ENCODE measurements at regions not wholly inside any gene's neighbourhood (a gene's known extent, or its start where the extent isn't known, plus 50 kb on each side); places are given as distances from the start of the nearest gene placed in this dataset.

DNA sequence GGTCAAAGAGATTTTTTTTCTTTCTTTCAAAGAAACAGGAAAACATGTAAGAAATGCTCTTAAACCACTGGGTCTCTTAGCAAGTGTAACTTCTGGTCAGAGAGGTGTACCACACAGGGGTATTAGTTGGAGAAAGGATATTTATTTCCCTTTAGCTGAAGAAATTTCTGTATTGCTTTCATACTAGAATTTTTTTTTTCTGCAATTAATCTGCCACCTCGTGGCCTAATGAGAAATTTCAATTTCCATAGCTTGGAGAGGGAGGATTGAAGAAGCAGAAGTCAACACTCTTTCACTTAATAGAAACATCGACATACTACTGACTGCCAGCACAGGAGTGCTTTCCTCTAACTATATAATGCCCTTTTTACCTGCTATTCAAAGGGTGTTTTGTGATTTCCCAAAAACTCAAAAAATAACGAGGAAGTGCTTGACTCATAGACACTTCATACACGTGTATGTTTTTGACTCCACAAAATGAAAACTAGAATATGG lies 177.6 kb upstream of the NAMPT start (continued):
- TF ChIP-seq, protein P1, sequence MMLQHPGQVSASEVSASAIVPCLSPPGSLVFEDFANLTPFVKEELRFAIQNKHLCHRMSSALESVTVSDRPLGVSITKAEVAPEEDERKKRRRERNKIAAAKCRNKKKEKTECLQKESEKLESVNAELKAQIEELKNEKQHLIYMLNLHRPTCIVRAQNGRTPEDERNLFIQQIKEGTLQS (IDR thresholded peaks at IDR 0.05): no peak
- no peak for TF ChIP-seq POLR2A (IDR thresholded peaks at IDR 0.05; ENCODE audit: borderline replicate concordance, extremely low read depth, insufficient read depth, insufficient read length)
- TF ChIP-seq SIN3A (IDR thresholded peaks at IDR 0.05; ENCODE audit: low read depth): no peak

DNA sequence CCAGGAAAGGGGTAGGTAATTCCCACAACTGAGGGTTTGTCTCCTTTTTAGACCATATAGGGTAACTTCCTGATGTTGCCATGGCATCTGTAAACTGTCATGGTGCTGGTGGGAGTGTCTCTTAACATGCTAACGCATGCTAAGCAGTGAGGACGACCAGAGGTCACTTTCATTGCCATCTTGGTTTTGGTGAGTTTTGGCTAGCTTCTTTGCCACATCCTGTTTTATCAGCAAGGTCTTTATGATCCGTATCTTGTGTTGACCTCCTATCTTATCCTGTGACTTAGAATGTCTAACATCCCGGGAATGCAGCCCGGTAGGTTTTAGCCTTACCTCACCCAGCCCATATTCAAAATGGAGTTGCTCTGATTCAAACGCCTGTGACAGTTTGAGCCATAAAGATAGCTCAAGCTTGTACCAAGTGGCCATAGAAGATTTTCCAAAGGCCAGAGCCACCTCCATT lies 176.0 kb upstream of the NAMPT start:
- Histone ChIP-seq H3K9me2 (ENCODE audit: insufficient read depth) (no peaks in the 10 kb centered on the region), H4K20me1 (ENCODE audit: insufficient read depth) (no peaks in the 10 kb centered on the region), H3K4me3 (replicated peaks in 1 of 2; ENCODE audit: low read depth in 1 of 2, low read length in 2 of 2) (peak overlapping the region in 1 of 2 experiments; percentile 9; a peak in 1 of 4 replicates), H3K79me2 (ENCODE audit: insufficient read depth, low read length) (no peaks in the 10 kb centered on the region), H3K27me3 (ENCODE audit: insufficient read depth, low read length) (no peaks in the 10 kb centered on the region), H3K4me1 (ENCODE audit: control insufficient read depth in 1 of 2, insufficient read depth in 2 of 2, low read length in 2 of 2) (peaks cover 14 to 36% of the 10 kb centered on the region in 2 experiments; a peak in 3 of 4 replicates), H3K9me3 (ENCODE audit: control insufficient read depth in 1 of 2, insufficient read depth in 1 of 2, low read depth in 1 of 2, low read length in 2 of 2) (no peaks in the 10 kb centered on the region), H2AFZ (ENCODE audit: low read depth, low read length, poor library complexity, severe bottlenecking) (peak overlapping the region; percentile 82), H3K27ac (ENCODE audit: low read depth, low read length) (no peak overlapping the region), H3K4me2 (ENCODE audit: low read length) (peak overlapping the region; percentile 59), H3K36me3 (ENCODE audit: control insufficient read depth in 1 of 2, insufficient read depth in 2 of 2, low read length in 2 of 2) (no peaks in the 10 kb centered on the region), H3K9ac (ENCODE audit: low read length) (no peak overlapping the region)
- BruUV-seq (replicated peaks): no TSS peak
- DNase-seq (ENCODE audit: low read depth, low spot score) (peak; percentile 40), ATAC-seq (peak; percentile 81)
- TF ChIP-seq, protein P2, sequence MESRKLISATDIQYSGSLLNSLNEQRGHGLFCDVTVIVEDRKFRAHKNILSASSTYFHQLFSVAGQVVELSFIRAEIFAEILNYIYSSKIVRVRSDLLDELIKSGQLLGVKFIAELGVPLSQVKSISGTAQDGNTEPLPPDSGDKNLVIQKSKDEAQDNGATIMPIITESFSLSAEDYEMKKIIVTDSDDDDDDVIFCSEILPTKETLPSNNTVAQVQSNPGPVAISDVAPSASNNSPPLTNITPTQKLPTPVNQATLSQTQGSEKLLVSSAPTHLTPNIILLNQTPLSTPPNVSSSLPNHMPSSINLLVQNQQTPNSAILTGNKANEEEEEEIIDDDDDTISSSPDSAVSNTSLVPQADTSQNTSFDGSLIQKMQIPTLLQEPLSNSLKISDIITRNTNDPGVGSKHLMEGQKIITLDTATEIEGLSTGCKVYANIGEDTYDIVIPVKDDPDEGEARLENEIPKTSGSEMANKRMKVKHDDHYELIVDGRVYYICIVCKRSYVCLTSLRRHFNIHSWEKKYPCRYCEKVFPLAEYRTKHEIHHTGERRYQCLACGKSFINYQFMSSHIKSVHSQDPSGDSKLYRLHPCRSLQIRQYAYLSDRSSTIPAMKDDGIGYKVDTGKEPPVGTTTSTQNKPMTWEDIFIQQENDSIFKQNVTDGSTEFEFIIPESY (IDR thresholded peaks at IDR 0.05; ENCODE audit: extremely low read depth, insufficient replicate concordance, low read length): no peak
- TF ChIP-seq, protein P3, sequence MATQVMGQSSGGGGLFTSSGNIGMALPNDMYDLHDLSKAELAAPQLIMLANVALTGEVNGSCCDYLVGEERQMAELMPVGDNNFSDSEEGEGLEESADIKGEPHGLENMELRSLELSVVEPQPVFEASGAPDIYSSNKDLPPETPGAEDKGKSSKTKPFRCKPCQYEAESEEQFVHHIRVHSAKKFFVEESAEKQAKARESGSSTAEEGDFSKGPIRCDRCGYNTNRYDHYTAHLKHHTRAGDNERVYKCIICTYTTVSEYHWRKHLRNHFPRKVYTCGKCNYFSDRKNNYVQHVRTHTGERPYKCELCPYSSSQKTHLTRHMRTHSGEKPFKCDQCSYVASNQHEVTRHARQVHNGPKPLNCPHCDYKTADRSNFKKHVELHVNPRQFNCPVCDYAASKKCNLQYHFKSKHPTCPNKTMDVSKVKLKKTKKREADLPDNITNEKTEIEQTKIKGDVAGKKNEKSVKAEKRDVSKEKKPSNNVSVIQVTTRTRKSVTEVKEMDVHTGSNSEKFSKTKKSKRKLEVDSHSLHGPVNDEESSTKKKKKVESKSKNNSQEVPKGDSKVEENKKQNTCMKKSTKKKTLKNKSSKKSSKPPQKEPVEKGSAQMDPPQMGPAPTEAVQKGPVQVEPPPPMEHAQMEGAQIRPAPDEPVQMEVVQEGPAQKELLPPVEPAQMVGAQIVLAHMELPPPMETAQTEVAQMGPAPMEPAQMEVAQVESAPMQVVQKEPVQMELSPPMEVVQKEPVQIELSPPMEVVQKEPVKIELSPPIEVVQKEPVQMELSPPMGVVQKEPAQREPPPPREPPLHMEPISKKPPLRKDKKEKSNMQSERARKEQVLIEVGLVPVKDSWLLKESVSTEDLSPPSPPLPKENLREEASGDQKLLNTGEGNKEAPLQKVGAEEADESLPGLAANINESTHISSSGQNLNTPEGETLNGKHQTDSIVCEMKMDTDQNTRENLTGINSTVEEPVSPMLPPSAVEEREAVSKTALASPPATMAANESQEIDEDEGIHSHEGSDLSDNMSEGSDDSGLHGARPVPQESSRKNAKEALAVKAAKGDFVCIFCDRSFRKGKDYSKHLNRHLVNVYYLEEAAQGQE (IDR thresholded peaks at IDR 0.05; ENCODE audit: low read depth): no peak
- TF ChIP-seq ZNF274 (IDR thresholded peaks at IDR 0.05; ENCODE audit: low read depth, low read length): no peak
- no peak for TF ChIP-seq ZFX (IDR thresholded peaks at IDR 0.05)
- TF ChIP-seq SRF (IDR thresholded peaks at IDR 0.05; ENCODE audit: low read depth): no peak
- TF ChIP-seq CBX3 (IDR thresholded peaks at IDR 0.05; ENCODE audit: low read depth): peak; percentile 67; the same call in 1 of the 2 replicates
- TF ChIP-seq JUND (IDR thresholded peaks at IDR 0.05): peak; percentile 35; the same call in 1 of the 2 replicates
- peak; percentile 31; the same call in 1 of the 2 replicates for TF ChIP-seq FOSL1 (IDR thresholded peaks at IDR 0.05; ENCODE audit: low read depth)
- peak; percentile 42; the same call in 1 of the 2 replicates for TF ChIP-seq SP1 (IDR thresholded peaks at IDR 0.05; ENCODE audit: low read depth)
- TF ChIP-seq CEBPB (IDR thresholded peaks at IDR 0.05; ENCODE audit: low read depth): no peak; the same call in 1 of the 2 replicates
- no peak for TF ChIP-seq POLR2AphosphoS5 (IDR thresholded peaks at IDR 0.05; ENCODE audit: low read depth, low read length)
- peak; percentile 80 for TF ChIP-seq YY1 (IDR thresholded peaks at IDR 0.05; ENCODE audit: extremely low read depth, insufficient replicate concordance, low read depth, low read length)
- TF ChIP-seq, protein P1 (IDR thresholded peaks at IDR 0.05): no peak
- TF ChIP-seq RAD21 (IDR thresholded peaks at IDR 0.05; ENCODE audit: low read depth): no peak
- RAD21 ChIA-PET (ENCODE audit: low non-redundant PET in 1 of 2, low total read pairs in 2 of 2, uncharacterized antibody in 2 of 2, unreplicated experiment in 2 of 2): interaction anchor here in 1 of 2 experiments (2.8 kb wide), 1 partner anchor 283 kb away, joined by 30 read pairs; no protein-coding TSS in a partner anchor
- CTCF ChIA-PET: interaction anchor here (3.5 kb wide), 1 partner anchor 283 kb away, joined by 127 read pairs; no protein-coding TSS in a partner anchor
- intact Hi-C loops (cut with micrococcal nuclease): loop anchor here (5.0 kb wide), 2 partner anchors 174 to 276 kb away; no protein-coding TSS in a partner anchor
- POLR2A ChIA-PET: interaction anchor here (1.4 kb wide), 1 partner anchor 176 kb away, joined by 5 read pairs; the partner anchor contains the start of gene NAMPT

Measured in HCT116 (cell line).